ENCODE measurements at regions not wholly inside any gene's neighbourhood (a gene's known extent, or its start where the extent isn't known, plus 50 kb on each side); places are given as distances from the start of the nearest gene placed in this dataset.

DNA sequence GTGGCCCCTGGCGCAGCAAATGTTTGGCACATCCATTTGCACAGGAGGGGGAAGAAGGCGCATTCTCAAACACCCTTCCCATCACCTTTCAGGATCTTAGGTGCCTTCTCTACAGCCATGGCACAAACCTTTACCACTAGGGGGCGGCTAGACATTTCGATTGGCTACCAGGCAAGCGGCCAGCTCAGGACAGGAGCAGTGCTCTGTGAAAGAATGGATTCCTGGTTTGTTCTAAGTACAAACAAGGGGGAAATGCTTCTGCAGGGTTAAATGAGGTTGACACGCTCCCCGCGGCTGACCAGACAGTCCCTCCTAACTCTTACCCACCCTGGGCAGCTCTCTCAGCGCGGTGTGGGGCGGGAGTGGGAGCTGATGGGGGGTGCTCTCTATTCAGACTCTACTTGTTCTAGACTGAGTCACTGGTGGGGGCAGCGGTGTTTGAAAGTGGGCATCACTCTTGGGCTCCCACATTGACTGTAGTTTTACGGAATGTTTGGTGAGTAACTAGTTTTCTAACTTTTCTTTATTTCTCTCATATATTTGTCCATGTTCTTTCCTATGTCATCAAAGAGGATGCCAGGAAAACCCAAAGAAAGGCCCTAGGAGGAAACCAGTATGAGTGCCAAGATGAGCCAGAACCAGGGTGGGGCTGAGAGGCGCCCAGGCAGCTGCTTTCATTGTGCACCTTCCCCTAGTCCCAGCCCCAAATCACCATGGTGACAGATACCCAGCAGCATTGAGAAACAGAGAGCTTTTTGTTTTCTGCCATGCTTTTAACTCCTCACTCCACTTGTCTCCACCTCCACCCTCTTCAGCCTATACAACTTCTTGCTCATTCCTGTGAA is 61.4 kb upstream of the GPR158 start:
- DNase-seq (ENCODE audit: low spot score) = peak; percentile 73

GRCh38 chr10:25114036-25114411 is 60.8 kb upstream of the GPR158 start:
- DNase-seq (ENCODE audit: low spot score) = no peak

- DNase-seq (ENCODE audit: low spot score) = no peak
Observed at GRCh38 chr10:25117757-25118156, 57.0 kb upstream of the GPR158 start.

DNA sequence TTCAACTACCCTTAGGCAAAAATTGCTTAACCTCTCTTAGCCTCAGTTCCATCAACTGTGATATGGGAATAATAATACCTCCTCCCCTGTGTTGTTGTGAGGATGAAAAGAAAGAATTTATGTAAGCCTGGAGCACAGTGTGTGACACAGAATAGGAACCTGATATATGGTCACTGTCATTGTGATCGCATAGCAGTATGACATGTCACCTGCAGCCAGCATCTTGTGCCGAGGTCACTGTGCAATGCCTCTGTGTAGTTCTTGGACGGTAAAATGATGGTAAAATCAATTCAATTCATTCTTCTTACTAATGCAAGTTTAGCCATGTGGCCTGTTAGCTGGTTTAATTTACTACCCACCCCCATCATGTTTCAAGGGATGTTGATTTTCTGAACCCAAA is 54.6 kb upstream of the GPR158 start:
- DNase-seq (ENCODE audit: low spot score) = no peak

Measured in A172 (cell line).